H1 (cell line): ENCODE measurements at regions not wholly inside any gene's neighbourhood (a gene's known extent, or its start where the extent isn't known, plus 50 kb on each side); places are given as distances from the start of the nearest gene placed in this dataset.

ENCODE experiments used
- CTCF ChIA-PET: fragments of 300-600 bp; sonication (Branson Sonifier 250); formaldehyde crosslinking; loops from one replicate; lab custom pipeline; 2021; ENCODE audit not compliant: partially characterized antibody; lab: Charles Lee
- POLR2A ChIA-PET: fragments of 300-600 bp; sonication (Branson Sonifier 250); formaldehyde crosslinking; loops from one replicate; lab custom pipeline; 2021; ENCODE audit warnings: inconsistent platforms; ENCODE audit not compliant: partially characterized antibody; lab: Charles Lee
- DNase-seq, 2 experiments: peaks; one replicate each; pipeline versions ENCODE4 v3.0.0 to v3.0.0-alpha.2; 2010 to 2022; ENCODE audit warnings: low spot score in 2 of 2, low read depth in 1 of 2, mixed read lengths in 1 of 2
- FAIRE-seq: peaks from 2 replicates; lab custom pipeline; 2011; peaks lifted over from hg19 to GRCh38; lab: Jason Lieb, UNC
- H2AFZ ChIP-seq: 2 replicates; pipeline ENCODE4 v1.8.1; 2012; ENCODE audit warnings: low read length, inconsistent platforms
- H2AK5ac ChIP-seq: 2 replicates; pipeline ENCODE4 v1.6.1; 2013; ENCODE audit warnings: low read depth, low read length
- H2BK120ac ChIP-seq: replicated peaks from 2 replicates; pipeline ENCODE3; 2013; ENCODE audit warnings: low read depth, low read length, inconsistent platforms
- H2BK12ac ChIP-seq: 2 replicates; pipeline ENCODE4 v1.6.1; 2013; ENCODE audit warnings: low read depth, low read length
- H2BK15ac ChIP-seq: 2 replicates; pipeline ENCODE4 v1.6.1; 2013; ENCODE audit warnings: low read length
- H2BK20ac ChIP-seq: 2 replicates; pipeline ENCODE4 v1.6.1; 2013; ENCODE audit warnings: low read length
- H2BK5ac ChIP-seq: 2 replicates; pipeline ENCODE4 v1.6.1; 2013; ENCODE audit warnings: low read depth, low read length
- H3K14ac ChIP-seq: 2 replicates; pipeline ENCODE4 v1.6.1; 2013; ENCODE audit warnings: inconsistent platforms; ENCODE audit not compliant: insufficient read length
- H3K18ac ChIP-seq: 2 replicates; pipeline ENCODE4 v1.6.1; 2013; ENCODE audit warnings: low read length; ENCODE audit errors: extremely low read depth
- H3K23ac ChIP-seq: 2 replicates; pipeline ENCODE4 v1.6.1; 2013; ENCODE audit warnings: inconsistent platforms; ENCODE audit not compliant: insufficient read length
- H3K23me2 ChIP-seq: 2 replicates; pipeline ENCODE4 v1.6.1; 2013; ENCODE audit warnings: low read depth, low read length
- H3K27ac ChIP-seq: 2 replicates; pipeline ENCODE4 v1.6.1; 2011; ENCODE audit warnings: low read depth, low read length, inconsistent platforms
- H3K27me3 ChIP-seq, 4 experiments: replicated peaks in 1 of 4; 1 replicate in 1 of 4; 2 replicates in 3 of 4; pipeline versions ENCODE4 v1.6.1 to v1.8.1; 2011 to 2013; ENCODE audit warnings: low read length in 3 of 4, mild to moderate bottlenecking in 3 of 4, inconsistent platforms in 2 of 4, mixed read lengths in 2 of 4, moderate library complexity in 1 of 4; ENCODE audit not compliant: control insufficient read depth in 3 of 4, insufficient read depth in 3 of 4; ENCODE audit errors: extremely low read depth in 1 of 4
- H3K36me3 ChIP-seq, 4 experiments: 2 replicates each; pipeline versions ENCODE4 v1.6.1 to v1.8.1; 2011 to 2013; ENCODE audit warnings: mild to moderate bottlenecking in 4 of 4, low read length in 3 of 4, moderate library complexity in 2 of 4, control low read depth in 1 of 4, inconsistent platforms in 1 of 4; ENCODE audit not compliant: insufficient read depth in 4 of 4, control insufficient read depth in 2 of 4
- H3K4ac ChIP-seq: replicated peaks from 2 replicates; pipeline ENCODE3; 2013; ENCODE audit warnings: low read length, low read depth, mixed read lengths, inconsistent platforms; ENCODE audit not compliant: insufficient read length
- H3K4me1 ChIP-seq, 4 experiments: replicated peaks in 1 of 4; 1 replicate in 1 of 4; 2 replicates in 3 of 4; pipeline versions ENCODE4 v1.6.1 to v1.8.1; 2011 to 2013; ENCODE audit warnings: low read length in 3 of 4, inconsistent platforms in 2 of 4, mixed read lengths in 1 of 4; ENCODE audit not compliant: insufficient read depth in 4 of 4, control insufficient read depth in 3 of 4
- H3K4me2 ChIP-seq, 2 experiments: 2 replicates each; pipeline versions ENCODE4 v1.6.1 to v1.8.1; 2011 to 2013; ENCODE audit warnings: low read depth in 2 of 2, low read length in 2 of 2, control low read depth in 1 of 2, inconsistent platforms in 1 of 2, mild to moderate bottlenecking in 1 of 2; ENCODE audit not compliant: insufficient read depth in 1 of 2
- H3K4me3 ChIP-seq, 4 experiments: fragments of 200-600, 300-600 bp in 1 of 4; sonication (generic), shearing (Covaris generic), sonication (Bioruptor Twin) in 1 of 4; 2 replicates each; pipeline versions ENCODE4 v1.5.1 to v1.8.1; 2011 to 2016; ENCODE audit warnings: low read length in 4 of 4, low read depth in 3 of 4, control low read depth in 2 of 4, inconsistent platforms in 2 of 4, mild to moderate bottlenecking in 2 of 4, mixed read lengths in 1 of 4, moderate library complexity in 1 of 4; ENCODE audit not compliant: insufficient read depth in 2 of 4; ENCODE audit errors: extremely low read depth in 1 of 4
- H3K56ac ChIP-seq: replicated peaks from 2 replicates; pipeline ENCODE3; 2013; ENCODE audit warnings: low read depth, mild to moderate bottlenecking, mixed read lengths, low read length, inconsistent platforms; ENCODE audit not compliant: insufficient read length
- H3K79me1 ChIP-seq: 2 replicates; pipeline ENCODE4 v1.6.1; 2013; ENCODE audit warnings: low read depth, low read length, control low read depth
- H3K79me2 ChIP-seq, 2 experiments: 2 replicates each; pipeline versions ENCODE4 v1.6.1 to v1.8.1; 2012 to 2013; ENCODE audit warnings: low read length in 2 of 2, mild to moderate bottlenecking in 2 of 2, inconsistent platforms in 1 of 2; ENCODE audit not compliant: insufficient read depth in 2 of 2, control insufficient read depth in 1 of 2
- H3K9ac ChIP-seq, 4 experiments: replicated peaks in 1 of 4; 1 replicate in 1 of 4; 2 replicates in 3 of 4; pipeline versions ENCODE4 v1.6.1 to v1.8.1; 2011 to 2013; ENCODE audit warnings: low read depth in 3 of 4, low read length in 3 of 4, control low read depth in 2 of 4, mild to moderate bottlenecking in 2 of 4, moderate library complexity in 2 of 4, inconsistent platforms in 1 of 4; ENCODE audit errors: extremely low read depth in 1 of 4
- H3K9me3 ChIP-seq, 2 experiments: 2 replicates each; pipeline versions ENCODE4 v1.6.1 to v1.8.1; 2012 to 2013; ENCODE audit warnings: mild to moderate bottlenecking in 2 of 2, moderate library complexity in 2 of 2, control low read depth in 1 of 2, inconsistent platforms in 1 of 2, low read depth in 1 of 2, low read length in 1 of 2, mixed read lengths in 1 of 2; ENCODE audit not compliant: insufficient read depth in 2 of 2
- H4K20me1 ChIP-seq, 2 experiments: replicated peaks in 1 of 2; 2 replicates each; pipeline versions ENCODE3 to v1.8.1; 2011 to 2013; ENCODE audit warnings: inconsistent platforms in 2 of 2, low read length in 2 of 2, mild to moderate bottlenecking in 1 of 2; ENCODE audit not compliant: insufficient read depth in 2 of 2, control insufficient read depth in 1 of 2
- H4K5ac ChIP-seq: 2 replicates; pipeline ENCODE4 v1.6.1; 2013; ENCODE audit warnings: low read length, low read depth, mixed read lengths, inconsistent platforms; ENCODE audit not compliant: insufficient read length
- H4K8ac ChIP-seq: 2 replicates; pipeline ENCODE4 v1.8.0; 2013; ENCODE audit warnings: mild to moderate bottlenecking, moderate library complexity, low read length, inconsistent platforms; ENCODE audit not compliant: insufficient read depth; ENCODE audit errors: extremely low read depth
- H4K91ac ChIP-seq: replicated peaks from 2 replicates; pipeline ENCODE3; 2013; ENCODE audit warnings: low read length, mixed read lengths, inconsistent platforms; ENCODE audit not compliant: insufficient read length
- CBX5 ChIP-seq: fragments of 300-800, 300-1000 bp; sonication (generic); IDR thresholded peaks from 2 replicates; pipeline ENCODE4 v1.7.1; 2016; ENCODE audit warnings: antibody characterized with exemption, low read length, low read depth
- CEBPB ChIP-seq: IDR thresholded peaks from 2 replicates; pipeline ENCODE4 v1.6.1; 2012; ENCODE audit warnings: low read depth, low read length
- CREB1 ChIP-seq: IDR thresholded peaks from 2 replicates; pipeline ENCODE4 v1.6.1; 2012; ENCODE audit warnings: inconsistent platforms
- CTBP2 ChIP-seq: IDR thresholded peaks from 2 replicates; pipeline ENCODE4 v1.7.0; 2011; ENCODE audit warnings: borderline replicate concordance, mild to moderate bottlenecking, moderate library complexity, mixed read lengths, low read length; ENCODE audit not compliant: insufficient read depth, insufficient read length
- E2F6 ChIP-seq: IDR thresholded peaks from 2 replicates; pipeline ENCODE4 v1.6.1; 2012; ENCODE audit warnings: inconsistent platforms
- FOSL1 ChIP-seq: IDR thresholded peaks from 2 replicates; pipeline ENCODE4 v1.6.1; 2011; ENCODE audit warnings: mild to moderate bottlenecking, low read depth, low read length, moderate library complexity; ENCODE audit not compliant: insufficient read depth
- GTF2F1 ChIP-seq: IDR thresholded peaks from 2 replicates; pipeline ENCODE4 v1.6.1; 2012; ENCODE audit warnings: low read depth, low read length, improper control_type of control experiment, borderline replicate concordance
- JUN ChIP-seq: IDR thresholded peaks from 2 replicates; pipeline ENCODE4 v1.6.1; 2011; ENCODE audit warnings: low read depth, mild to moderate bottlenecking, improper control_type of control experiment, low read length
- JUND ChIP-seq: IDR thresholded peaks from 2 replicates; pipeline ENCODE4 v1.6.1; 2011; ENCODE audit warnings: mild to moderate bottlenecking, improper control_type of control experiment, low read length
- PHF8 ChIP-seq: fragments of 200-600 bp; sonication (generic); conservative IDR thresholded peaks from 2 replicates; pipeline ENCODE4 v1.7.1; 2012; ENCODE audit warnings: low read depth, mild to moderate bottlenecking, inconsistent platforms, low read length, moderate library complexity
- RAD21 ChIP-seq, 2 experiments: IDR thresholded peaks in 1 of 2; conservative IDR thresholded peaks in 1 of 2; 2 replicates each; pipeline ENCODE4 v1.6.1; 2011; ENCODE audit warnings: low read depth in 2 of 2, low read length in 2 of 2, improper control_type of control experiment in 1 of 2, inconsistent platforms in 1 of 2, mild to moderate bottlenecking in 1 of 2, moderate library complexity in 1 of 2
- RFX5 ChIP-seq: IDR thresholded peaks from 2 replicates; pipeline ENCODE4 v1.6.1; 2011; ENCODE audit warnings: low read depth, low read length, improper control_type of control experiment, borderline replicate concordance
- SRF ChIP-seq: IDR thresholded peaks from 2 replicates; pipeline ENCODE4 v1.6.1; 2011; ENCODE audit warnings: mild to moderate bottlenecking, low read depth, low read length, moderate library complexity
- TCF12 ChIP-seq: IDR thresholded peaks from 2 replicates; pipeline ENCODE4 v1.6.1; 2011; ENCODE audit warnings: low read depth, mild to moderate bottlenecking, low read length
- ZNF274 ChIP-seq: IDR thresholded peaks from 2 replicates; pipeline ENCODE4 v1.7.0; 2012; ENCODE audit warnings: low read length, borderline replicate concordance; ENCODE audit errors: extremely low read depth
- WGBS, 2 experiments: shearing (Covaris generic) in 1 of 2; methylation state at CpG; one replicate each; pipeline versions ENCODE4 v1.1.6 to v1.1.7; 2013 to 2015; ENCODE audit warnings: low lambda C conversion rate in 2 of 2, mixed read lengths in 2 of 2, inconsistent platforms in 1 of 2, low coverage in 1 of 2, missing lambda C conversion rate in 1 of 2; ENCODE audit not compliant: insufficient replicate concordance in 2 of 2, insufficient coverage in 1 of 2, insufficient read length in 1 of 2; ENCODE audit errors: extremely low coverage in 1 of 2, missing lambda C conversion rate in 1 of 2; 5-methylcytosine and 5-hydroxymethylcytosine counted together

GRCh38 chr7:50853311-50853710, 70.6 kb upstream of the GRB10 start:
- no peak overlapping the region for H3K9ac ChIP-seq
- H3K4ac ChIP-seq: no peak overlapping the region
- no peak overlapping the region for H3K56ac ChIP-seq
- H2BK5ac ChIP-seq: no peak overlapping the region
- FAIRE-seq (no peak), DNase-seq (no peak)
- H2BK15ac ChIP-seq: no peak overlapping the region
- no peak overlapping the region for H4K8ac ChIP-seq
- no peak overlapping the region for H2BK120ac ChIP-seq
- H4K5ac ChIP-seq: no peak overlapping the region
- no peak overlapping the region for H3K18ac ChIP-seq
- H3K79me1 ChIP-seq: no peaks in the 10 kb centered on the region
- H2AK5ac ChIP-seq: no peak overlapping the region
- no peak overlapping the region for H3K27ac ChIP-seq
- H3K14ac ChIP-seq: no peak overlapping the region
- WGBS, 2 experiments: 75% methylated on average over 4 of the region's 4 CpGs; no CpG with 5 or more reads in 1 of the 2 experiments
- peaks cover 0 to 2% (median 0%) of the 10 kb centered on the region in 4 experiments; a peak in 2 of 7 replicates for H3K27me3 ChIP-seq
- no peak overlapping the region for H3K23ac ChIP-seq
- H2BK12ac ChIP-seq: no peak overlapping the region
- H2BK20ac ChIP-seq: no peak overlapping the region
- no peak overlapping the region for H4K91ac ChIP-seq
- no peaks in the 10 kb centered on the region for H3K9me3 ChIP-seq
- CTCF ChIA-PET: interaction anchor here (0.6 to 0.7 kb wide), 2 partner anchors 49 to 978 kb away, joined by 3 read pairs; no protein-coding TSS in a partner anchor
- H3K23me2 ChIP-seq: peaks cover 6% of the 10 kb centered on the region
- no peaks in the 10 kb centered on the region for H3K36me3 ChIP-seq
- H3K79me2 ChIP-seq: no peaks in the 10 kb centered on the region
- no peaks in the 10 kb centered on the region for H3K4me1 ChIP-seq
- POLR2A ChIA-PET: no interaction called here
- peaks cover 0 to 3% of the 10 kb centered on the region in 2 experiments for H4K20me1 ChIP-seq
- H3K4me2 ChIP-seq: no peak overlapping the region
- H3K4me3 ChIP-seq: no peak overlapping the region
- H2AFZ ChIP-seq: no peak overlapping the region
- TF ChIP-seq TCF12 (no peak), FOSL1 (no peak), RAD21 (IDR thresholded peaks at IDR 0.05 in 1 of 2, conservative IDR thresholded peaks at IDR 0.05 in 1 of 2; ENCODE audit: low read depth in 2 of 2, low read length in 2 of 2) (no peak), JUN (no peak), GTF2F1 (no peak), CREB1 (no peak), CBX5 (no peak), CEBPB (no peak), PHF8 (no peak), RFX5 (no peak), ZNF274 (no peak), SRF (no peak), E2F6 (no peak), CTBP2 (no peak), JUND (no peak)
